ENCODE measurements at regions not wholly inside any gene's neighbourhood (a gene's known extent, or its start where the extent isn't known, plus 50 kb on each side); places are given as distances from the start of the nearest gene placed in this dataset.

DNA sequence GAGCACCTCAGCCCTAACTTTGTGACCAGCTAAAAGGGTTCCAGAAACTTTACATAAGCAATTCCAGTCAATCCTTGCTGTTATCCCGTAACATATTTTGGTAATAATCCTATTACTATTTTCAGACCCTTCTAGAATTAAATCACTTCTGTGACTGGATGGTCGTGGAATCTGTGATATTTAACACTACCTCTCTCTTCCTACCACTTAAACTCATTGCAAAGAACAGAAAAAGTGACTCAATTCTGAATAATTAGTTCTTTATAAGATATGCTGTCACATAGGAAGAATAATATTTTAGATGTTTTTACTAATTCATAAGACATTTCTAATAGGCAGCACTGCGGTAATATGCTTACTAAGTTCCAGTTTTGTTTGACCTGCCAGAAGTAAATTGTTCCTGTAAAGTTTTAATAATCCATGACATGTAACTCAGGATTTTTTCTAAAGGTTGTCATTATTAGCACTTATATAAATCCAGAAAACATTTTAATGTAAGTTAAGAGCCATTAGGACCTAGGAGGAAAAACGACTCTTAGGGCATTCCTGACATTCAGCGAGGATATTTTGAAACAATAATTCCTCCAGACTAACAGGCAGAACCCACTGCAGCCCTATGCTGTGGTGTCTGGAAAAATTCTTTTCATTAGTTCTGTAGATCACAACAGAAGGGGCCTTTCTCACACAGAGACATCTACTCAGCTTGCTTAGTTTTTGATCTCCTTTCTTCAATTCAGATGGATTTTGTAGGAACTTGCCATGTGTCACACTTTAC lies 113.3 kb upstream of the MBNL1 start:
- H3K9ac ChIP-seq: peak overlapping the region; percentile 44; the same call in 1 of the 2 replicates
- no peaks in the 10 kb centered on the region for H4K20me1 ChIP-seq (ENCODE audit: insufficient read depth)
- peak overlapping the region; percentile 27; the same call in 1 of the 2 replicates for H2AFZ ChIP-seq (ENCODE audit: low read depth)
- TF ChIP-seq, protein P1, sequence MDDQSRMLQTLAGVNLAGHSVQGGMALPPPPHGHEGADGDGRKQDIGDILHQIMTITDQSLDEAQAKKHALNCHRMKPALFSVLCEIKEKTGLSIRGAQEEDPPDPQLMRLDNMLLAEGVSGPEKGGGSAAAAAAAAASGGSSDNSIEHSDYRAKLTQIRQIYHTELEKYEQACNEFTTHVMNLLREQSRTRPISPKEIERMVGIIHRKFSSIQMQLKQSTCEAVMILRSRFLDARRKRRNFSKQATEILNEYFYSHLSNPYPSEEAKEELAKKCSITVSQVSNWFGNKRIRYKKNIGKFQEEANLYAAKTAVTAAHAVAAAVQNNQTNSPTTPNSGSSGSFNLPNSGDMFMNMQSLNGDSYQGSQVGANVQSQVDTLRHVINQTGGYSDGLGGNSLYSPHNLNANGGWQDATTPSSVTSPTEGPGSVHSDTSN (IDR thresholded peaks at IDR 0.05): peak; percentile 15; the same call in 1 of the 2 replicates
- TF ChIP-seq TEAD4 (IDR thresholded peaks at IDR 0.05; ENCODE audit: borderline replicate concordance, insufficient read depth) (no peak), MEF2A (IDR thresholded peaks at IDR 0.05; ENCODE audit: borderline replicate concordance, low read depth) (peak; percentile 15; the same call in 1 of the 2 replicates)
- H3K9me2 ChIP-seq: no peaks in the 10 kb centered on the region
- ChIA-PET CTCF (interaction anchor here (1.1 kb wide), 1 partner anchor 288 kb away, joined by 4 read pairs; no protein-coding TSS in a partner anchor), POLR2A (no interaction called here)
- peaks cover 0 to 7% of the 10 kb centered on the region in 2 experiments for H3K36me3 ChIP-seq (replicated peaks in 1 of 2; ENCODE audit: control insufficient read depth in 1 of 2, insufficient read depth in 2 of 2, low read length in 1 of 2)
- H3K27ac ChIP-seq (ENCODE audit: low read depth in 2 of 2, low read length in 1 of 2): peak overlapping the region; percentile 70 to 74; a peak in 3 of 4 replicates
- H3K27me3 ChIP-seq (ENCODE audit: insufficient read depth): no peaks in the 10 kb centered on the region
- H3F3A ChIP-seq (replicated peaks; ENCODE audit: insufficient read depth): peaks cover 25% of the 10 kb centered on the region
- H3K9me3 ChIP-seq: no peaks in the 10 kb centered on the region
- WGBS (ENCODE audit: low lambda C conversion rate): 60% methylated on average over 5 of the region's 5 CpGs
- no peak for DNase-seq
- H3K79me2 ChIP-seq (ENCODE audit: insufficient read depth): no peaks in the 10 kb centered on the region
- H3K4me2 ChIP-seq: peak overlapping the region; percentile 47
- H3K4me1 ChIP-seq (ENCODE audit: control insufficient read depth in 1 of 2, insufficient read depth in 2 of 2, low read depth in 1 of 2, low read length in 1 of 2): peaks cover 3 to 18% of the 10 kb centered on the region in 2 experiments; a peak in 3 of 4 replicates
- H3K4me3 ChIP-seq (ENCODE audit: low read depth in 2 of 2, low read length in 1 of 2): no peak overlapping the region; a peak in 1 of 4 replicates

DNA sequence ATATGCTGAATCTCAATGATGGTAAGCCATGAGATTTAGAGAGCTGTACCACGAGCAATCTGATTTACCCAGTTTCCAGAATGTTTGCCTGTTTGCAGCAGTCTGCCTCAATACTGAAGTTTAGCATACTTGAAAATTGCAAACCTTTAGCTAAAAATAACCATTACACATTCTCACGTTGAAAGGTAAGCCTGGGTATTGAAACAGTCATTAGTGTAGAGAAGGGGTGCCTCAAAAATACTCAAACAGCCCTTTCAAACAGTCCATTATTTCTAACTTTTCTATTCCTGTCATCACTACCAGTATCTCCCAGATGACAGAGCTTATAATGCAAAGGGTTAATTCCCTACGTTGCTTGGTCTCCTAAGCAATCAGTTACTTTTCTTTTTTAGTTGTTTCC lies 111.8 kb upstream of the MBNL1 start:
- Histone ChIP-seq H3K4me1 (ENCODE audit: control insufficient read depth in 1 of 2, insufficient read depth in 2 of 2, low read depth in 1 of 2, low read length in 1 of 2) (peaks cover 0 to 18% of the 10 kb centered on the region in 2 experiments; a peak in 2 of 4 replicates), H3K9ac (peak overlapping the region; percentile 54; the same call in 1 of the 2 replicates), H2AFZ (ENCODE audit: low read depth) (peak overlapping the region; percentile 75), H3K4me3 (ENCODE audit: low read depth in 2 of 2, low read length in 1 of 2) (peak overlapping the region in 1 of 2 experiments; percentile 29; a peak in 1 of 4 replicates), H4K20me1 (ENCODE audit: insufficient read depth) (no peaks in the 10 kb centered on the region), H3F3A (replicated peaks; ENCODE audit: insufficient read depth) (peaks cover 28% of the 10 kb centered on the region), H3K9me2 (no peaks in the 10 kb centered on the region), H3K79me2 (ENCODE audit: insufficient read depth) (no peaks in the 10 kb centered on the region), H3K27me3 (ENCODE audit: insufficient read depth) (no peaks in the 10 kb centered on the region), H3K36me3 (replicated peaks in 1 of 2; ENCODE audit: control insufficient read depth in 1 of 2, insufficient read depth in 2 of 2, low read length in 1 of 2) (peaks cover 0 to 7% of the 10 kb centered on the region in 2 experiments), H3K9me3 (no peaks in the 10 kb centered on the region), H3K27ac (ENCODE audit: low read depth in 2 of 2, low read length in 1 of 2) (peak overlapping the region in 1 of 2 experiments; percentile 70; a peak in 3 of 4 replicates), H3K4me2 (peak overlapping the region; percentile 47)
- no peak for TF ChIP-seq FOXJ3 (CRISPR knock-in tag; IDR thresholded peaks at IDR 0.05)
- WGBS (ENCODE audit: low lambda C conversion rate): 40% methylated on average over 3 of the region's 3 CpGs
- ChIA-PET CTCF (interaction anchor here (0.7 kb wide), 2 partner anchors 12 to 352 kb away, joined by 3 read pairs; no protein-coding TSS in a partner anchor), POLR2A (no interaction called here)
- DNase-seq: no peak

DNA sequence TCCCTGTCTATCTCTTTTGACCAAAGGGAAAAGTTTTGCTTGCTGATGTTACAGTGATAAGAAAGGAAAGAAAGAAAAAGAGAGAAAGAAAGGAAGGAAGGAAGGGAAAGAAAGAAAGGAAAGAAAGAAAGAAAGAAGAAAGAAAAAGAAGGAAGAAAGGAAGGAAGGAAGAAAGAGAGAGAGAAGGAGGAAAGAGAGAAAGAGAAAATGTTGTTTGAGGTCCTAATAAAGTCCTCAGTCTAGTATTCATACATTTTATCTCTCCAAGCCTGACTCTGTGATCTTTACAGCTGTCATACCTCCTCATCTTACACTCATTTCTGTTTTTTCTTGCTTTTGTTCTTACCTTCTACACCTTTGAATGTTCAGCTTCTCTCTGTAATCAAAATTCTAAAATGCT lies 111.4 kb upstream of the MBNL1 start:
- peak overlapping the region; percentile 47 for H3K4me2 ChIP-seq
- CTCF ChIA-PET: interaction anchor here (0.7 kb wide), 2 partner anchors 12 to 352 kb away, joined by 3 read pairs; no protein-coding TSS in a partner anchor
- peak overlapping the region; percentile 22 to 70; a peak in 3 of 4 replicates for H3K27ac ChIP-seq (ENCODE audit: low read depth in 2 of 2, low read length in 1 of 2)
- H3K9me2 ChIP-seq: no peaks in the 10 kb centered on the region
- no peaks in the 10 kb centered on the region for H3K79me2 ChIP-seq (ENCODE audit: insufficient read depth)
- TF ChIP-seq MXI1 (IDR thresholded peaks at IDR 0.05; ENCODE audit: low read depth, low read length) (no peak), GATA2 (CRISPR knock-in tag; IDR thresholded peaks at IDR 0.05) (no peak), EP300 (IDR thresholded peaks at IDR 0.05; ENCODE audit: borderline replicate concordance in 1 of 2, low read depth in 1 of 2, low read length in 1 of 2) (no peak), NFIC (IDR thresholded peaks at IDR 0.05; ENCODE audit: borderline replicate concordance) (no peak), TAF1 (IDR thresholded peaks at IDR 0.05; ENCODE audit: borderline replicate concordance, low read depth, low read length) (no peak), YY1 (IDR thresholded peaks at IDR 0.05; ENCODE audit: low read depth) (no peak), CHD2 (IDR thresholded peaks at IDR 0.05; ENCODE audit: low read length, partially characterized antibody) (no peak), RCOR1 (IDR thresholded peaks at IDR 0.05; ENCODE audit: low read length) (no peak), SMC3 (IDR thresholded peaks at IDR 0.05; ENCODE audit: low read depth, low read length) (no peak)
- TF ChIP-seq, protein P2, sequence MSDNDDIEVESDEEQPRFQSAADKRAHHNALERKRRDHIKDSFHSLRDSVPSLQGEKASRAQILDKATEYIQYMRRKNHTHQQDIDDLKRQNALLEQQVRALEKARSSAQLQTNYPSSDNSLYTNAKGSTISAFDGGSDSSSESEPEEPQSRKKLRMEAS (IDR thresholded peaks at IDR 0.05; ENCODE audit: low read depth): no peak
- TF ChIP-seq, protein P3, sequence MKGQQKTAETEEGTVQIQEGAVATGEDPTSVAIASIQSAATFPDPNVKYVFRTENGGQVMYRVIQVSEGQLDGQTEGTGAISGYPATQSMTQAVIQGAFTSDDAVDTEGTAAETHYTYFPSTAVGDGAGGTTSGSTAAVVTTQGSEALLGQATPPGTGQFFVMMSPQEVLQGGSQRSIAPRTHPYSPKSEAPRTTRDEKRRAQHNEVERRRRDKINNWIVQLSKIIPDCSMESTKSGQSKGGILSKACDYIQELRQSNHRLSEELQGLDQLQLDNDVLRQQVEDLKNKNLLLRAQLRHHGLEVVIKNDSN (IDR thresholded peaks at IDR 0.05; ENCODE audit: borderline replicate concordance, low read depth): no peak
- no peaks in the 10 kb centered on the region for H4K20me1 ChIP-seq (ENCODE audit: insufficient read depth)
- peaks cover 29% of the 10 kb centered on the region for H3F3A ChIP-seq (replicated peaks; ENCODE audit: insufficient read depth)
- H3K4me1 ChIP-seq (ENCODE audit: control insufficient read depth in 1 of 2, insufficient read depth in 2 of 2, low read depth in 1 of 2, low read length in 1 of 2): peaks cover 0 to 18% of the 10 kb centered on the region in 2 experiments; a peak in 2 of 4 replicates
- no peaks in the 10 kb centered on the region for H3K9me3 ChIP-seq
- peaks cover 0 to 7% of the 10 kb centered on the region in 2 experiments for H3K36me3 ChIP-seq (replicated peaks in 1 of 2; ENCODE audit: control insufficient read depth in 1 of 2, insufficient read depth in 2 of 2, low read length in 1 of 2)
- H3K9ac ChIP-seq: peak overlapping the region; percentile 54; the same call in 1 of the 2 replicates
- no peaks in the 10 kb centered on the region for H3K27me3 ChIP-seq (ENCODE audit: insufficient read depth)
- POLR2A ChIA-PET: no interaction called here
- no peak for DNase-seq
- peak overlapping the region; percentile 75 for H2AFZ ChIP-seq (ENCODE audit: low read depth)
- peak overlapping the region in 1 of 2 experiments; percentile 29; a peak in 1 of 4 replicates for H3K4me3 ChIP-seq (ENCODE audit: low read depth in 2 of 2, low read length in 1 of 2)
